ENCODE measurements at regions not wholly inside any gene's neighbourhood (a gene's known extent, or its start where the extent isn't known, plus 50 kb on each side); places are given as distances from the start of the nearest gene placed in this dataset.
"Not testable (repeated sequence)": the region's sequence is repeated elsewhere in the genome, so short reads cannot be mapped to it uniquely, and the experiment has no call there.

DNA sequence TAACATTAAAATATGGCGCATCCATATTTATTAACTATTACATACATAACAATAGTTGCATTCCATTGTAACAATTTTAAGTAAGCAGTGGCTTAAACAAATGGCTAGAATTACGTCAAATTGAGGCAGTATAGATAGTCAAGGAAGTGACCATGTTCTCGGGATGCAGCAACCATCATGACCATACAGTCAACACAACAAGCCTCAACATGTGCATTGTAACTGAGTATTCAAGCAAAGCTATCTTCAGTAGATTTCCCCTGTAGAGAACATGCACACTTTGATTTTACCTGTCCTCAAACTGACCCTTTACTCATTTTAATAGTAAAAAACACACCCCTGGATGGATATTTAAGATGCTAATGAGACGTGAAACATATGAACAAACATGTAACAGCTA is 356.4 kb downstream of the HINT1 start:
- no peak for DNase-seq

- no peak for DNase-seq
These were observed 359.4 kb downstream of the HINT1 start for GRCh38 chr5:130805648-130806047.

GRCh38 chr5:130805036-130805435 is 360.0 kb downstream of the HINT1 start:
- DNase-seq = no peak

- no peak for DNase-seq
These were observed 363.1 kb downstream of the HINT1 start for GRCh38 chr5:130801963-130802362.

DNA sequence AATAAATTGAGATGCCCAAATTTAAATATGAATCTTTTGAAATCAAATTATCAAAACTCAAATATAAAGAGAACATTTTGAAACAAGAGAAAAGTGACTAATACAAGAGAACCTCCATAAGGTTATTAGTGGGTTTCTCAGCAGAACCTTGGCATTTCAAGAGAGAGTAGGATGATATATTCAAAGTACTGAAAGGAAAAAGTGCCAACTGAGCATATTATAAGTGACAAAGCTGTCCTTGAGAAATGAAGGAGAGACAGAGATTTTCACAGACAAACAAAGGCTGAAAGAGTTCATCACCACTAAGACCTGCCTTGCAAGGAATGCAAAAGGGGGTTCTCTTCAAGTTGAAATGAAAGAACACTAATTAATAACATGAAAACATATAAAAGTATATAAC is 366.0 kb downstream of the HINT1 start:
- DNase-seq = no peak

DNA sequence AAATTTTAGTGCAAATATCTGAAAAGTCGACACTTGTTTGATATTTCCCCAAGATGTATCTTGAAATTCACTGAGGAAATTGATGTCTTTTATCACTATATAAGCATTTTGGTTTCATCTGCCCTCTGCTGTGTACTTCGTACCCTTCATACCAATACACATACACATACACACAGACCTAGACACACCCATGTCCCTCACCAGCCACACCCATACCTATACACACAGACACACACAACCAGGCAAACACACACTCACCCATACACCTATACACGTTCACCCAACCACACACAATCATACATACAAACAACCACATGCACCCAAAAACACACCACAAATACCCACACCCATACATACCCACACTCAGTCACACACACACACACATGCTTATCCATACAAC is 367.8 kb downstream of the HINT1 start:
- DNase-seq = no peak

GRCh38 chr5:130796902-130797301 is 368.2 kb downstream of the HINT1 start:
- DNase-seq = no peak

DNA sequence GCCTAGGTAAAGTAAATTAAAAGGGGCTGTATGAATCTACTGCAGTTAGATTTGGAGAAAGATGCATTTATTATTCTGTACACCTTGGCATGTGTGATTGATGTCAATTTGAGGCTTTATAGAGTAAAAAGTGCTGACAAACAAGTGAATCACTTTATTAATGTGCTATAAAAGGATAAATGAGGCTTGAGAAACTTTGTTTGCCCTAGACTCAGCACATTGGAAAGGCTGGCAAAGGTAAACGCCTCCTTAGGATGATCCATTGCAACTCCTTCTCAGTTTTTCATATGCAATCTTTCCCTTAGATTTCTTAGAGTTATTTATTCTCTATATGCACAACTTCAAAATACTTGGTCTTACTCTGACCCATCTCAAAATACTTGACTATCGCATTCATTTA is 369.0 kb downstream of the HINT1 start:
- no peak for DNase-seq

DNA sequence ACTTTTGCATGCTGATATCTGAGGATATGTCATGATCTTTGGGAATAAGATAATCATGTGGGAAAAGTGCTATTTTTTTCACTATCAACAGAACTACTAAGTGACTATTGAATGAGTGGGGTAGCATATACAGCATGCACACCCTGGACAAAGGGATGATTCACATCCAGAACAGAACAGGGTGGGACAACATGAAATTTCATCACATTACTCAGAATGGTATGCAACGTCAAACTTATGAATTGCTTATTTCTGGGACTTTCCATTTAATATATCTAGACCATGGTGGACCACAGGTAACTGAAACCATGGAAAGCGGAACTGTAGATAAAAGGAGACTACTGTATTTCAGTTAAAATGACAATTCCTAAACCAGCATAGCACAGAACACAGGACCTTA is 370.0 kb downstream of the HINT1 start:
- DNase-seq = no peak

- DNase-seq = no peak
These were observed 387.3 kb downstream of the HINT1 start for GRCh38 chr5:130777794-130778193.

DNA sequence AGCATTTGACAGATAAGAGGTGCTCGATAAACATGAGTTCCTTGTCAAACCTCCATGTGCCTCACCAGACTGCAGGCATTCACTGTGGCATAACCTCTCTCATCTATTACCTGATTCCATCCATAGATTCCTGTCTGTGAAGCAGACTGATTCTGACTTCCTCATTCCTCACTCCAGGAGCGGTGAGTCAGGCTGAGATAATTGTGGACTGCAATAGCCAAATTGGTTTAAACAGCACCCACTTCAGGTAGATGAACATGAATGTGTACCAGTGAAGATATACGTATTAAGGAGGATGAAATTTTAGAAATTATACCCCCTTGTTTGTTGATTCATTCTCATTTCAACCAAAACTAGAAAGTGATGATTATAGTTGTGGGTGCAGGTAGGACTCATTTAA is 391.2 kb downstream of the HINT1 start:
- peak; percentile 0 for DNase-seq

GRCh38 chr5:130762031-130762430 is 403.0 kb downstream of the HINT1 start:
- peak; percentile 8 for DNase-seq

- DNase-seq = no peak
These were observed 406.0 kb downstream of the HINT1 start for GRCh38 chr5:130759061-130759460.

- DNase-seq = peak; percentile 3
These were observed 417.5 kb downstream of the HINT1 start for GRCh38 chr5:130747556-130747955.

DNA sequence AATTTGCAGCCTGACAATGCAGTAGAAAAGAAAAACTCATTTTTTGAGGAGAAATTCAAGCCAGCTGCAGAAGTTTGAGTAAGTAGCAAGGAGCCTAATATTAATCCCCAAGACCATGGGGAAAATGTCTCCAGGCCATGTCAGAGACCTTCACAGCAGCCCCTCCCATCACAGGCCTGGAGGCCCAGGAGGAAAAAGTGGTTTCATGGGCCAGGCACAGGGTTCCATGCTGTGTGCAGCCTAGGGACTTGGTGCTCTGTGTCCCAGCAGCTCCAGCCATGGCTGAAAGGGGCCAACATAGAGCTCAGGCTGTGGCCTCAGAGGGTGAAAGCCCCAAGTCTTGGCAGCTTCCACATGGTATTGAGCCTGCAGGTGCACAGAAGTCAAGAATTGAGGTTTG is 418.4 kb downstream of the HINT1 start:
- DNase-seq = not testable (repeated sequence)

- DNase-seq = no peak
These were observed 422.0 kb downstream of the HINT1 start for GRCh38 chr5:130743092-130743491.

- no peak for DNase-seq
These were observed 424.9 kb downstream of the HINT1 start for GRCh38 chr5:130740047-130740569.

- no peak for DNase-seq
These were observed 433.2 kb downstream of the HINT1 start for GRCh38 chr5:130731839-130732238.

DNA sequence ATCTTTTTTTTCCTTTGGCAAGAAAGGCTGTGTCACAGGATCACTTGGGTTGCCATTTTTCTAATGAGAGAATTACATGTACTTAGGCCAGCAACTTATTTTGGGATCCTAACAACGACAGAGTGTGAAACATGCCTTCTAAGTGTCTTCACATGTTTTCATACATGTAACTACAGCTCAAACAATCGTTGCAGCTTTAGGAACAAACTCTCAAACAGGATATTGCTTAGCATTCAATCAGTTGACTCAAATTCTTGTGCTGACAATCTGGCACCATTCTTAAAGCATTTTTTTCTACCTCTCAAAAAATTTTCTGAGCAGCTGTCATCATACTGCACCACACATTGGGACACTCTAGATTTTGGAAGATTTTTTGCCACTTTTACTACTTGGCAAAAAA is 435.5 kb downstream of the HINT1 start:
- no peak for DNase-seq

GRCh38 chr5:130727830-130728229 is 437.2 kb downstream of the HINT1 start:
- DNase-seq = no peak

GRCh38 chr5:130724658-130725057 is 440.4 kb downstream of the HINT1 start:
- DNase-seq = no peak

DNA sequence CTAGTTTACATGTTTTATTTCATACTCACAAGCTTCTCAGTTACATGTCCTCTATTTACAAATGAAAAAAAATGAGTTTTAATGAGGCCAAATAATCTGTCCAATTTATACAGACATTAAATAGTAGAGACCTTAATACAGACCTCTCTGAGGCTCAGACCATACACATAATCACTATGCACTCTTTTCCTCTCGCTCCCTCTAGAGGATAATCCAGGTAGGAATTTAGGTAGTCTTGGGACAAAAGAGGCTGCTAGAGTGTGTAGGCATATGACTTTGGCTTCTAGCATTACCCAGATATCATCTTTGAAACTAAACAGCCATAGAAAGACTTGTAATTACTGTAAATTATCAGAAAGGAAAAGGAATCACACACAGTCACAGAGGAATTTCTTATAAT is 444.7 kb downstream of the HINT1 start:
- DNase-seq = peak; percentile 60

DNA sequence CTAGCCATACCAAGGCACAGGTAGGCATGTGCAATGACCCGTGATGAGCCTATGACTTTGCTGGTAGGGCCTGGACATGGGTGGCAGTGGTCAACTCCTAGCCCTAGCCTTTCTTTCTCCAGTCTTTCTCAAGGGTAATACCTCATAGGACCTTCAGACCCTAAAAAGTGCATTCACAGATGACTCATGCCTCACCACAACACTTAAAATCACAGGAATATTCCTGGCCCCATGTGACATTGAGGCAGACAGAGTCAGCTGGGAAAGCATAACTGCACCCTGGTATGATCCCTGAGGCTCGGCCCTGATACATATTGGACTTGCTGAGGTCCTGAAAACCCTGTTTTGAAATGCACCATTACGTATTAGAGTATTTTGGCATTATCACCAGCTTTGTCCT is 449.5 kb downstream of the HINT1 start:
- DNase-seq = peak; percentile 10

- no peak for DNase-seq
These were observed 450.9 kb downstream of the HINT1 start for GRCh38 chr5:130714200-130714599.

GRCh38 chr5:130712324-130712723 is 452.7 kb downstream of the HINT1 start:
- DNase-seq = no peak

- peak; percentile 74 for DNase-seq
These were observed 454.5 kb downstream of the HINT1 start for GRCh38 chr5:130710596-130710995.

Measured in fibroblast of skin of right quadriceps (primary cell).